GM21737 (cell line): ENCODE measurements at regions not wholly inside any gene's neighbourhood (a gene's known extent, or its start where the extent isn't known, plus 50 kb on each side); places are given as distances from the start of the nearest gene placed in this dataset.

Source experiments
- ATAC-seq: cut with Tn5 transposase; IDR thresholded peaks from one replicate; pipeline ENCODE4 v1.9.1; 2021; ENCODE audit warnings: mild to moderate bottlenecking, moderate library complexity; ENCODE audit not compliant: unreplicated experiment

- no peak for ATAC-seq
These were observed 587.9 kb downstream of the TLL1 start for GRCh38 chr4:166460769-166461550.

- ATAC-seq, result no peak
These were observed 608.0 kb downstream of the TLL1 start for GRCh38 chr4:166481055-166481454.

GRCh38 chr4:166481739-166482138 is 608.7 kb downstream of the TLL1 start:
- ATAC-seq, result no peak

GRCh38 chr4:166482758-166483157 is 609.7 kb downstream of the TLL1 start:
- ATAC-seq, result no peak

GRCh38 chr4:166491635-166492034 is 618.6 kb downstream of the TLL1 start:
- ATAC-seq, result no peak

GRCh38 chr4:166493924-166494345 is 620.9 kb downstream of the TLL1 start:
- no peak for ATAC-seq

- ATAC-seq, result no peak
These were observed 625.5 kb downstream of the TLL1 start for GRCh38 chr4:166498546-166498945.

- no peak for ATAC-seq
These were observed 626.8 kb downstream of the TLL1 start for GRCh38 chr4:166499820-166500219.

GRCh38 chr4:166501941-166502382 is 628.9 kb downstream of the TLL1 start:
- no peak for ATAC-seq

GRCh38 chr4:166502660-166503059 is 629.6 kb downstream of the TLL1 start:
- ATAC-seq, result no peak

GRCh38 chr4:166506051-166506450 is 633.0 kb downstream of the TLL1 start:
- no peak for ATAC-seq

- ATAC-seq, result no peak
These were observed 639.2 kb downstream of the TLL1 start for GRCh38 chr4:166512267-166512666.

GRCh38 chr4:166518315-166518714 is 645.3 kb downstream of the TLL1 start:
- no peak for ATAC-seq

GRCh38 chr4:166518776-166519175 is 645.7 kb downstream of the TLL1 start:
- no peak for ATAC-seq

GRCh38 chr4:166519774-166520173 is 646.7 kb downstream of the TLL1 start:
- no peak for ATAC-seq

- no peak for ATAC-seq
These were observed 654.5 kb downstream of the TLL1 start for GRCh38 chr4:166527500-166527899.

GRCh38 chr4:166531703-166532102 is 658.7 kb downstream of the TLL1 start:
- ATAC-seq, result no peak

GRCh38 chr4:166535865-166536264 is 662.8 kb downstream of the TLL1 start:
- ATAC-seq, result no peak

- ATAC-seq, result no peak
These were observed 665.5 kb downstream of the TLL1 start for GRCh38 chr4:166538491-166539005.

- ATAC-seq, result no peak
These were observed 673.0 kb downstream of the TLL1 start for GRCh38 chr4:166546009-166546408.

- ATAC-seq, result no peak
These were observed 656.7 kb downstream of the SPOCK3 start for GRCh38 chr4:166577639-166578038.

GRCh38 chr4:166585491-166585890 is 648.8 kb downstream of the SPOCK3 start:
- ATAC-seq, result no peak
